MCF 10A (cell line): ENCODE measurements at regions not wholly inside any gene's neighbourhood (a gene's known extent, or its start where the extent isn't known, plus 50 kb on each side); places are given as distances from the start of the nearest gene placed in this dataset.

Source experiments
- BruUV-seq: library from RNA; stranded (reverse); fragments of 400-500 nt; replicated peaks from 2 replicates; lab custom pipeline; 2021; lab: Mats Ljungman, UMichigan
- CTCF ChIA-PET: fragments of 300-600 bp; sonication (Branson Sonifier 250); formaldehyde crosslinking; extraction: SDS; loops from one replicate; lab custom pipeline; 2021; ENCODE audit warnings: antibody characterized with exemption, inconsistent platforms; lab: Yijun Ruan, JAX
- POLR2A ChIA-PET: fragments of 300-600, 350-650 bp; sonication (Branson Sonifier 250); formaldehyde crosslinking; extraction: SDS; loops from one replicate; lab custom pipeline; 2020; ENCODE audit warnings: antibody characterized with exemption, inconsistent platforms; lab: Yijun Ruan, JAX
- DNase-seq: peaks from one replicate; pipeline ENCODE4 v3.0.0-alpha.2; 2018; ENCODE audit not compliant: unreplicated experiment
- H3K27ac Mint-ChIP-seq: one replicate; pipeline ENCODE4 v1.8.0; 2022; ENCODE audit warnings: mild to moderate bottlenecking, low read depth, mixed read lengths; ENCODE audit not compliant: unreplicated experiment
- H3K27me3 Mint-ChIP-seq: one replicate; pipeline ENCODE4 v1.8.0; 2022; ENCODE audit warnings: mixed read lengths; ENCODE audit not compliant: insufficient read depth, unreplicated experiment
- H3K36me3 Mint-ChIP-seq: one replicate; pipeline ENCODE4 v1.8.0; 2022; ENCODE audit warnings: mild to moderate bottlenecking, moderate library complexity, mixed read lengths; ENCODE audit not compliant: insufficient read depth, unreplicated experiment
- H3K4me1 Mint-ChIP-seq: one replicate; pipeline ENCODE4 v1.8.0; 2022; ENCODE audit warnings: mixed read lengths; ENCODE audit not compliant: insufficient read depth, unreplicated experiment
- H3K4me3 Mint-ChIP-seq: one replicate; pipeline ENCODE4 v1.8.0; 2022; ENCODE audit warnings: mild to moderate bottlenecking, moderate library complexity, mixed read lengths; ENCODE audit not compliant: unreplicated experiment
- H3K9me3 Mint-ChIP-seq: one replicate; pipeline ENCODE4 v1.8.0; 2022; ENCODE audit warnings: mixed read lengths; ENCODE audit not compliant: unreplicated experiment
- CTCF ChIP-seq: fragments of 200-600 bp; IDR thresholded peaks from one replicate; pipeline ENCODE4 v1.8.0; 2022; ENCODE audit warnings: antibody characterized with exemption, mild to moderate bottlenecking; ENCODE audit not compliant: unreplicated experiment
- intact Hi-C: fragments of 100-400 bp; cut with micrococcal nuclease; formaldehyde crosslinking; loops from 2 replicates; pipeline ENCODE4 v1.14.1; 2022

DNA sequence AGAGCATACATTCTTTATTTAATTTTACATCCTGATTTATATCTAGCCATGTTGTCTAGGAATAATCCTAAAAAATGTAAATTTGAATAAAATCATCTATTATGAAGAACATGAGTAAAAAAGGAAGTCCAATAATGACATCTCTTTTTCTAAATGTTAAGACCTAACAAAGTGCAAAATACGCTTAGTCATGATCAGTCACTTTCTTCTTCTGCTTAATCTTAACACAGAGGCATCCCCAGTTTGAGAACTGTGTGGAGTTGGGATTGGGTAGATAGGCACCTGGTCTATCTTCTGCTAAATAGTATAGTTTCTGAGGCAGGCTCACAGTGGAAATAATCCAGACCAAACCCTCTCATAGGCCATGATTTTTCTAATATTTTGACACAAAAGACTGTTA is 311.7 kb upstream of the LRRC7 start:
- TF ChIP-seq CTCF, result no peak
- Mint-ChIP-seq H3K4me3 (no peak overlapping the region), H3K27ac (no peak overlapping the region), H3K4me1 (no peaks in the 10 kb centered on the region), H3K36me3 (no peaks in the 10 kb centered on the region), H3K9me3 (no peaks in the 10 kb centered on the region), H3K27me3 (peaks cover 1% of the 10 kb centered on the region)
- BruUV-seq, result no TSS peak
- no peak for DNase-seq
- CTCF ChIA-PET, result interaction anchor here (0.7 kb wide), 1 partner anchor 38 kb away, joined by 4 read pairs; no protein-coding TSS in a partner anchor
- POLR2A ChIA-PET, result no interaction called here
- intact Hi-C loops, result no loop called here

DNA sequence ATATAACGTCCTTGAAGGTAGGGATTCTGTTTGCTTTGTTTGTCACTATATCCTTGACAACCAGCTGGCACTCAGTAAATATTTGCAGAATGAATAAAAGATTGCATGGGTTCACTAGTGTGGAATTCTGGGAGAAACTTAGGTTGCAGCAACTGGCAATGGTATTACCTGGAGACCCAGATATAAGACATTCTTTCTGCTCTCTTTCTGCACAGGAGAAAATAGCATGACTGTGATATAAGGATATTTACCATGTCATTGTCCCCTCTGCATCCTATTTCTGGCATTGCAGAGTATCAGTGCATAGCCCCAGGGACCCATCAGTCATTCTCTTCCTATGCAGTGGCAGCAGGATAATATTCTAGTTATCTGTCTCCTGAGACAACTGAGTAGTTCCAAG is 308.9 kb upstream of the LRRC7 start:
- POLR2A ChIA-PET, result no interaction called here
- CTCF ChIA-PET, result interaction anchor here (0.7 kb wide), 1 partner anchor 25 kb away, joined by 3 read pairs; no protein-coding TSS in a partner anchor
- H3K4me1 Mint-ChIP-seq, result no peaks in the 10 kb centered on the region
- BruUV-seq, result no TSS peak
- no peak for DNase-seq
- no peak for TF ChIP-seq CTCF
- no peaks in the 10 kb centered on the region for H3K36me3 Mint-ChIP-seq
- H3K9me3 Mint-ChIP-seq, result no peaks in the 10 kb centered on the region
- H3K4me3 Mint-ChIP-seq, result no peak overlapping the region
- peaks cover 19% of the 10 kb centered on the region for H3K27me3 Mint-ChIP-seq
- intact Hi-C loops, result no loop called here
- no peak overlapping the region for H3K27ac Mint-ChIP-seq

DNA sequence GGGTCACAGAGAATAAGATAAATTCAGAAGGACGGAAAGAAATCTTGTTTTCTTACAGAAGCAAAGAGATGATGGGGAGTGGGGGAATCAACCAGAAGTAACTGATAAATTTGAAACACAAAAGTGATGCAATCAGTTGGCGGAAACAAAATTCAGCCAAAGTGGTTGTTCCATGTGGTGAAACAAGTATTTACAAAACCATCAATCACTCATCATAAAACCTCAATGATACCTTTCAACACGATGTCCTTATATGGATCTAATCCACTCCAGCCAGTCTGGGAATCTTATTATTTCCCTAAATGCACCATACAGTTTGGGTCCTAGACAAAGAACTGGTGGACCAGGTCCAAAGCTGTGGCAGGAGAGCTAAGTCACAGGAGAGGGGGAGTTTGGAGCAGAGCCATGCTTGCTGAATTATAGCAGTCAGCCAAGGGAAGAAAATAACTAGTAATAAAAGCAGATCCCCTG is 303.8 kb upstream of the LRRC7 start:
- Mint-ChIP-seq H3K27me3 (peaks cover 22% of the 10 kb centered on the region), H3K4me3 (no peak overlapping the region), H3K27ac (no peak overlapping the region), H3K36me3 (no peaks in the 10 kb centered on the region), H3K4me1 (no peaks in the 10 kb centered on the region), H3K9me3 (no peaks in the 10 kb centered on the region)
- TF ChIP-seq CTCF, result no peak
- intact Hi-C loops, result no loop called here
- no TSS peak for BruUV-seq
- POLR2A ChIA-PET, result interaction anchor here (0.7 kb wide), 1 partner anchor 1438 kb away, joined by 3 read pairs; no protein-coding TSS in a partner anchor
- peak; percentile 5 for DNase-seq
- CTCF ChIA-PET, result interaction anchor here (0.6 kb wide), 1 partner anchor 444 kb away, joined by 3 read pairs; no protein-coding TSS in a partner anchor

GRCh38 chr1:69269491-69269890 is 298.2 kb upstream of the LRRC7 start:
- no peaks in the 10 kb centered on the region for H3K4me1 Mint-ChIP-seq
- no peak for TF ChIP-seq CTCF
- CTCF ChIA-PET, result no interaction called here
- no TSS peak for BruUV-seq
- H3K27ac Mint-ChIP-seq, result no peak overlapping the region
- POLR2A ChIA-PET, result no interaction called here
- H3K27me3 Mint-ChIP-seq, result no peaks in the 10 kb centered on the region
- no peaks in the 10 kb centered on the region for H3K36me3 Mint-ChIP-seq
- peaks cover 7% of the 10 kb centered on the region for H3K9me3 Mint-ChIP-seq
- intact Hi-C loops, result no loop called here
- no peak for DNase-seq
- no peak overlapping the region for H3K4me3 Mint-ChIP-seq
